SK-N-MC (cell line): ENCODE measurements at regions not wholly inside any gene's neighbourhood (a gene's known extent, or its start where the extent isn't known, plus 50 kb on each side); places are given as distances from the start of the nearest gene placed in this dataset.

ENCODE experiments used
- EZH2 ChIP-seq: fragments of 200-600 bp; sonication (generic); IDR thresholded peaks from one replicate; pipeline ENCODE4 v1.6.1; 2017; ENCODE audit warnings: antibody characterized with exemption
- FOXP2 ChIP-seq: optimal IDR thresholded peaks from 2 replicates; pipeline ENCODE3; 2011; ENCODE audit warnings: mild to moderate bottlenecking, moderate library complexity; ENCODE audit not compliant: insufficient read depth; ENCODE audit errors: extremely low read length, control extremely low read depth
- POLR2AphosphoS5 ChIP-seq: IDR thresholded peaks from 2 replicates; pipeline ENCODE4 v1.6.1; 2012; ENCODE audit warnings: mild to moderate bottlenecking, low read depth, low read length, borderline replicate concordance

DNA sequence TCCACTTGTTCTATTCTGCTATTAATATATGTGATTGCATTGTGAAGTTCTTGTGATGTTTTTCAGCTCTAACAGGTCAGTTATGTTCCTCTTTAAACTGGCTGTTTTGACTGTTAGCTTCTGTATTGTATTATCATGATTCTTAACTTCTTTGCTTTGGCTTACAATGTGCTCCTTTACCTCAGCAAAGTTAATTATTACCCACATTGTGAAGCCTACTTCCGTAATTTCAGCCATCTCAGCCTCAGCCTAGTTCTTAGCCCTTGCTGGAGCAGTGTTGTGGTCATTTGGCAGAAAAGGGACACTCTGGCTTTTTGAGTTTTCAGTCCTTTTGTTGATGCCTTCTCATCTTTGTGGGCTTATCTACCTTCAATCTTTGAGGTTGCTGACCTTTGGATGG, 440.2 kb downstream of the TBC1D32 start:
- TF ChIP-seq EZH2 (no peak), POLR2AphosphoS5 (no peak), FOXP2 (no peak)
